GM12891 (cell line): ENCODE measurements at regions not wholly inside any gene's neighbourhood (a gene's known extent, or its start where the extent isn't known, plus 50 kb on each side); places are given as distances from the start of the nearest gene placed in this dataset.

Source experiments
- DNase-seq: peaks from one replicate; pipeline ENCODE4 v3.0.0; 2011; ENCODE audit warnings: low spot score; ENCODE audit not compliant: insufficient read length
- FAIRE-seq: peaks from 2 replicates; lab custom pipeline; 2011; peaks lifted over from hg19 to GRCh38; lab: Jason Lieb, UNC
- PAX5 ChIP-seq: IDR thresholded peaks from 2 replicates; pipeline ENCODE4 v1.6.1; 2011; ENCODE audit warnings: low read length, moderate library complexity, mild to moderate bottlenecking; ENCODE audit not compliant: insufficient read depth, severe bottlenecking
- POLR2A ChIP-seq: IDR thresholded peaks from 2 replicates; pipeline ENCODE4 v1.6.1; 2011; ENCODE audit warnings: low read depth, low read length, control low read depth
- POLR2AphosphoS5 ChIP-seq: IDR thresholded peaks from 2 replicates; pipeline ENCODE4 v1.6.1; 2011; ENCODE audit warnings: low read depth, low read length, control low read depth
- POU2F2 ChIP-seq: IDR thresholded peaks from 2 replicates; pipeline ENCODE4 v1.6.1; 2011; ENCODE audit warnings: low read depth, mild to moderate bottlenecking, control low read depth, low read length, moderate library complexity
- SPI1 ChIP-seq: IDR thresholded peaks from 2 replicates; pipeline ENCODE4 v1.6.1; 2011; ENCODE audit warnings: low read depth, low read length, control low read depth
- TAF1 ChIP-seq: IDR thresholded peaks from 2 replicates; pipeline ENCODE4 v1.6.1; 2011; ENCODE audit warnings: low read depth, low read length, control low read depth

DNA sequence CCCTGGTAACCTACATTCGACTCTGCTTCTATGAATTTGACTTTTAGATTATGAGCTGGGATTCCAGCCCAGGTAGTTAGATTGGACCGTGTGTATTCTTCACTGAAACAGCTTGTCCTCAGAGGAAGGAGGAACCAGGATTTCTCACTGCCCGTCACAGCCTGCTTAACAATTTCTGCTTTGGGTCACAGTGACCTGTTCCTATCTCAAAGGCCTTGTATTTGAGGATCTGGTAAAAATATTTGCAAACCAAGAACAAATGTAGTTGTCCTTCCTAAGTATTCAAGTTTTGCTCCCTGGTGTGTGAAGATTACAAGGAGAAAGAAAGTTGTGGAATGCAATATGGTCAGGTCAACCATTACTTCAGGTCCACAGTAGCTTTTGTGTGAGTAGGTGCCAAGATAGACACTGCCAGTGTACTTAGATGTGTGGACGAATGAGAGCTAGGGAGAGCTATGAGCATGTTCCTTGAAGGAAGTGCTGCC is 55.1 kb downstream of the KIF4B start:
- FAIRE-seq (no peak), DNase-seq (no peak)
- TF ChIP-seq POU2F2: no peak
- TF ChIP-seq TAF1: no peak
- TF ChIP-seq POLR2A: no peak
- no peak for TF ChIP-seq PAX5
- TF ChIP-seq POLR2AphosphoS5: no peak
- TF ChIP-seq SPI1: no peak

DNA sequence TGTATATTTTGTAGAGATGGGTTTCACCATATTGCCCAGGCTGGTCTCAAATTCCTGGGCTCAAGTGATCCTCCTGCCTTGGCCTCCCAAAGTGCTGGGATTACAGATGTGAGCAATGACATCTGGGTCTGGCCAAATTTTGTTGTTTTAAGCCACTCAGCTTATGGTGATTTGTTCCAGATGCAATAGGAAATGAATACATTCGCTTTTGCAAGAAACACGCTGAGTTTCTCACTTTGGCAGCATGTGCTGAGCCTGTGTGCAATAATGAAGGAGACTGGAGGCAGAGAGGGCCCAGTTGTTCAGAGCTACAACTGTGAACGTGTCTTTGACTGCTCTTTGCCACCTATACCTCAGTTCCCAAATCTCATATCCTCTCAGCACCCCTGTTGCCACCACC is 56.4 kb downstream of the KIF4B start:
- no peak for TF ChIP-seq SPI1
- no peak for TF ChIP-seq POLR2AphosphoS5
- no peak for TF ChIP-seq TAF1
- no peak for TF ChIP-seq POU2F2
- TF ChIP-seq POLR2A: no peak
- no peak for TF ChIP-seq PAX5
- no peak for FAIRE-seq
- DNase-seq: no peak

DNA sequence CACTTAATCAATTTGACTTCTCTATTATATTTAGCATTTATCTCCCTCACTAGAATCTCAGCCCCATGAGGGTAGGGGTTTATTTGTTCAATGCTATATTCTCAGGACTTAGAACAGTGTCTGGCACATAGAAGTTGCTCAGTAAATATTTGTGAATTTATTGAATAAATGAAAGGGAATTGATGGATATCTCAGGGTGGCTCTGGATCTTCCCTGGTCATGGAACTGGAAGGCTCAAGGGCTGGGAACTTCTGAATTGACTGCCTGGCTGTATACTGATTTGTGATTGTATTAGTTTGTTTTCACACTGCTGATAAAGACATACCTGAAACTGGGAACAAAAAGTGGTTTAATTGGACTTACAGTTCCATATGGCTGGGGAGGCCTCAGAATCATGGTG is 57.2 kb downstream of the KIF4B start:
- DNase-seq (no peak), FAIRE-seq (no peak)
- TF ChIP-seq PAX5 (no peak), POLR2AphosphoS5 (no peak), SPI1 (no peak), POU2F2 (no peak), TAF1 (no peak), POLR2A (no peak)

DNA sequence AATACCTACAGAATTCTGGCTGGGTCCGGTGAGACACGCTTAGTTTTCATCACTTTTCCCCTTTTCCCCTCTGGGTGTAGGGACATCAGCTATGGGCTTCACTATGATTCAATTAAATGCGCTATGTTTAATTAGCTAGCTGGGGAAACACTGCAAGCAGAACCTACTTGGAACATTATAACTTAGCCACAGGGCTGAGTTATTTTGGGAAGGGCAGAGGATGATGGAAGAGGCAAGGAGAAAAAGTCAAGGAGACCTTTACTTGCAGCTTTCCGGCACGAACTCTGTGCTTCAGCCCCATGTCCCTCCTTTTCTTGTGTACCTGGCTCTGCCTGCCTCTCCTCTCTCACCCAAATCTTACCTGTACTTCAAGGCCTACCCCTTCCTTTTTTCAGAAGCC is 62.8 kb downstream of the KIF4B start:
- DNase-seq (no peak), FAIRE-seq (no peak)
- no peak for TF ChIP-seq POLR2A
- TF ChIP-seq TAF1: no peak
- no peak for TF ChIP-seq PAX5
- no peak for TF ChIP-seq POLR2AphosphoS5
- TF ChIP-seq SPI1: no peak
- TF ChIP-seq POU2F2: no peak

DNA sequence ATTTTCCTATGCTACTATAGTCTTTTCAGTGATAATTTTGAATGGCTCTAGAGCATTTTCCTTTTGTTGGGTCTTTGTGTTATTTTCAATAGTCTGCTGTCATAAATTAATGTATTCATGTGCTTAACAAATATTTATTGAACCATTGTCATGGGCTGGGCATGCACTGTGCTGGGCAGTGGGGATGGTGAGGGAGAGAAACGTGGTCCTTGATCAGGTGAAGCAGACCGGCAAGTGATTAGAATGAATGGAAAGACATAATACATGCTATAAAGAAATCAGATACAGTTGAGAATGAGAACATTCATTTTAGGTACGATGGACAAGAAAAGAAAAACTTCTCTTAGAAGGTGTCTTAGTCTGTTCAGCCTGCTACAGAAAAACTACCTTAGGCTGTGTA is 66.1 kb downstream of the KIF4B start:
- no peak for FAIRE-seq
- no peak for DNase-seq
- TF ChIP-seq PAX5 (no peak), POLR2A (no peak), TAF1 (no peak), SPI1 (no peak), POU2F2 (no peak), POLR2AphosphoS5 (no peak)

DNA sequence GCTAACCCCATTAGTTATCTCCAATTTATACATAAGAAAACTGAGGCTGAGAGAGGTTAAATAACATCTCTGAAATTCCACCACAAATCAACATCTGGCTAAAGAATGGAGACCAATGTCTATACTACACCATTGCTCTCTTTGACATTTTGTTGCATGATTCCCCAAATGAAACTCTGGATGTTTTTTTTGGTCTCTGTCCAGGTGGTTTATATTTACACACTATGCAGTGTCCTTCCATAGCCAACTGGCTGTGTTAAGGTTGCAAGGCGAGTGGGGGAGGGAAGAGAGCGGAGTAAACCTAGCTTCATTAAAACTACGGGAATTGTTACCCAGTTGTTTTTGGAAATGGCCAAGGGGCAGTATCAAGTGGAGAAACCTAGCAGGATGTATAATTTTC is 67.2 kb downstream of the KIF4B start:
- DNase-seq (no peak), FAIRE-seq (no peak)
- TF ChIP-seq POLR2A (no peak), PAX5 (no peak), POLR2AphosphoS5 (no peak), SPI1 (no peak), POU2F2 (no peak), TAF1 (no peak)

DNA sequence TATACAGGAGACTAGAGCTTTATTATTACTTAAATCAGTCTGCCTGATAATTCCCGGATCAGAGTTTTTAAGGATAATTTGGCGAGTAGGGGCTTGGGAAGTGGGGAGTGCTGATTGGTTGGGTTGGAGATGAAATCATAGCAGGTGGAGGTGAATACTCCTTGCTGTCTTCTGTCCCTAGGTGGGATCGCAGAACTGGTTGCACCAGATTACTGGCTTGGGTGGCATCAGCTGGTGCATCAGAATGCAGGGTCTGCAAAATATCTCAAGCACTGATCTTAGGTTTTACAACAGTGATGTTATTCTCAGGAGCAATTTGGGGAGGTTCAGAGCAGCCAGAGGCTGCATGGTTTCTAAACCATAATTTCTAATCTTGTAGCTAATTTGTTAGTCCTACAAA is 68.1 kb downstream of the KIF4B start:
- no peak for DNase-seq
- TF ChIP-seq POU2F2 (no peak), PAX5 (no peak), SPI1 (no peak), TAF1 (no peak)
- no peak for FAIRE-seq

DNA sequence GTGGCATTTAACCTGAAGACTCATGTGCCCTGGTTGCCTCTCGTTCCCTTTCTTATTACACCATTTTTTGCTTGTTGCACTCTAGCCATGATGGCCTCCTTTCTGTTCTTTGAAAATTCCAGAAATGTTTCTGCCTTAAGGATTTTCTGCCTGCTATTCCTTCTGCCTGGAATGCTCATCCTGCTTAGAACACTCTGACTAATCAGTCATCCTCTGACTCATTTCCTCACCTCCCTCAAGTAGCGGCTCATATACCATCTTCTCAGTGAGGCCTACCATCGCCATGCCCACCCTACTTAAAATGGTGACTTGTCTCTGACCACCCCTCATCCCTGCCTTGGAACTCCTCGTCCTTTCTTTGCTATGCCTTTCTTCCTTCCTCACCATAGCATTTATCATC is 68.8 kb downstream of the KIF4B start:
- DNase-seq (no peak), FAIRE-seq (no peak)

DNA sequence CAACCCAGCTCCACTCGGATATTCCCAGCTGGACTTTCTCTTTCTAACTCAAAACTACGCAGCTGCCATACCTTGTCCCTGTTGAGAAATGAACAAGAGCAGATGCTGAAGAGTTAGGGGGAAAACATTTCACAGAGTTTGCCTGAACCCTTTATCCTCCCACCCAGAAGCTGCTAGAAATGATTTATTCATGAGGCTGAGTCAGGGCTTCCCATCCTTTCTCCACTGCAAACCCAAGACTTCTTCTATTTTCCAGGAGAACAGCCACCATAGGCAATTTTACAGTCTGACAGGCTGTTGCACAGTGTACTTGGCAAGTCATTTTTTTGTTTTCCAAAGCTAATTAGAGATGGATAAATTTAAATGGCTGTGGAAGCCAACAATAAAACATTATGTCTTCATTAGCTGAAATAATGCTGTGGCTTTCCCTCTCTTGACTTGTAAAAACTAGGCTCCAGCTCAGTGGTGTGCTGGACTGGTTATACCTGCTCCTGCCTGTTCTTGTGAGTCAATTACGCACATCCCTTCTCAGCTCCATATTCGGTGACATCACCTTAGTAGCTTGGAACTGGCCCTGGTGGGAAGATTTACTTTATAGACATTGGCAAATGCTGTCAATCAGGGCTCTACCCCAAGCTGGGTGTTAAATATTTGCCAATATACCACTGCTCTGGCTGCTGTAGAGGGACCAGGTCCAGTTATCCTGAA is 71.9 kb downstream of the KIF4B start:
- no peak for FAIRE-seq

More for the DNA sequence above, 68.8 kb downstream of the KIF4B start:
- no peak for TF ChIP-seq POLR2A
- no peak for TF ChIP-seq PAX5
- no peak for TF ChIP-seq POLR2AphosphoS5
- TF ChIP-seq SPI1: no peak
- TF ChIP-seq TAF1: no peak
- no peak for TF ChIP-seq POU2F2

DNA sequence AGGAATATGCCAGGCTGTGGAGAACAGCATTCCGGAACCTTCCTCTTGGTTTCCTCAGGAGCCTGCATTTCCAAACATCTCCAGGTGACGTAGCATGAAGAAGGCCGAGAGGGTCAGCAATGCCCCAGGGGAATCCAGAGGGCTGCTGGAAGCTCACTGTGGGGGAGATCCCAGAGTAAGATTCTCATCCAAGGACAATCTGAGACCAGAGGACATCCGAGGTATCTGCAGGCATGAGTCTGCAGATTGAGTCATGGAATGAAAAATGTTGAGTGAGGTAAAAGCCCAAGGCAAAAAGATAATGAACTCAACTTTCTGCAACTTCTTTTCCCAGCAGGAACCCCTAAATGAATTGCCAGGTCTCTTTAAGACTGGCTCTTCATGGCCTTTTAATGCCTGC is 73.5 kb downstream of the KIF4B start:
- no peak for TF ChIP-seq POLR2AphosphoS5
- TF ChIP-seq POU2F2: no peak
- TF ChIP-seq SPI1: no peak
- no peak for TF ChIP-seq PAX5
- TF ChIP-seq POLR2A: no peak
- TF ChIP-seq TAF1: no peak
- no peak for FAIRE-seq
- no peak for DNase-seq

More for the DNA sequence above, 71.9 kb downstream of the KIF4B start:
- no peak for DNase-seq
- TF ChIP-seq POU2F2 (no peak), SPI1 (no peak), PAX5 (no peak)
